Esophagus (tissue), 2 donors: ENCODE measurements at regions not wholly inside any gene's neighbourhood (a gene's known extent, or its start where the extent isn't known, plus 50 kb on each side); places are given as distances from the start of the nearest gene placed in this dataset.
A peak's percentile ranks its signal among the peaks of the same experiment; 100 is the strongest.
"Not testable (repeated sequence)": the region's sequence is repeated elsewhere in the genome, so short reads cannot be mapped to it uniquely, and the experiment has no call there.

ENCODE experiments used
- H3K27ac ChIP-seq, 2 donors: one replicate each; pipeline ENCODE4 v1.5.1; 2013; ENCODE audit warnings: low read depth in 2 of 2, mild to moderate bottlenecking in 2 of 2, inconsistent platforms in 1 of 2, low read length in 1 of 2, moderate library complexity in 1 of 2
- H3K27me3 ChIP-seq, 2 donors: one replicate each; pipeline ENCODE4 v1.6.1; 2013; ENCODE audit warnings: low read length in 2 of 2, control low read depth in 1 of 2, mild to moderate bottlenecking in 1 of 2; ENCODE audit not compliant: insufficient read depth in 2 of 2, control insufficient read depth in 1 of 2
- H3K36me3 ChIP-seq, 2 donors: one replicate each; pipeline ENCODE4 v1.6.1; 2013; ENCODE audit warnings: low read length in 1 of 2; ENCODE audit not compliant: control insufficient read depth in 2 of 2, insufficient read depth in 2 of 2
- H3K4me1 ChIP-seq, 2 donors: one replicate each; pipeline ENCODE4 v1.6.1; 2013; ENCODE audit warnings: low read length in 1 of 2; ENCODE audit not compliant: control insufficient read depth in 2 of 2, insufficient read depth in 2 of 2
- H3K4me3 ChIP-seq, 2 donors: one replicate each; pipeline ENCODE4 v1.5.1; 2013; ENCODE audit warnings: low read length in 2 of 2, mild to moderate bottlenecking in 2 of 2, low read depth in 1 of 2, moderate library complexity in 1 of 2
- H3K9me3 ChIP-seq, 2 donors: one replicate each; pipeline ENCODE4 v1.6.1; 2013; ENCODE audit warnings: mild to moderate bottlenecking in 2 of 2, low read depth in 1 of 2, low read length in 1 of 2, moderate library complexity in 1 of 2; ENCODE audit not compliant: control insufficient read depth in 2 of 2, insufficient read depth in 1 of 2
- WGBS, 2 donors: extraction: QIAGEN DNeasy Blood & Tissue Kit; methylation state at CpG; one replicate each; pipeline ENCODE4 v1.1.7; 2013; 5-methylcytosine and 5-hydroxymethylcytosine counted together
- donor health status: healthy with polysubstance abuse.
- donor health status: Bipolar disorder and iron deficiency.

- Histone ChIP-seq H3K36me3 (no peaks in the 10 kb centered on the region), H3K4me3 (no peak overlapping the region), H3K4me1 (peaks cover 3 to 15% of the 10 kb centered on the region in 2 donors), H3K27me3 (no peaks in the 10 kb centered on the region), H3K9me3 (no peaks in the 10 kb centered on the region), H3K27ac (no peak overlapping the region)
- WGBS, 2 donors = 83 to 86% methylated on average over 11 of the region's 11 CpGs
Observed at GRCh38 chr11:69218946-69219720, 63.4 kb downstream of the SMIM38 start.

GRCh38 chr11:69219991-69220390, 64.3 kb downstream of the SMIM38 start:
- no peak overlapping the region for H3K27ac ChIP-seq
- H3K4me3 ChIP-seq = no peak overlapping the region
- H3K36me3 ChIP-seq = no peaks in the 10 kb centered on the region
- no peaks in the 10 kb centered on the region for H3K27me3 ChIP-seq
- WGBS, 2 donors = 49 to 54% methylated on average over 11 of the region's 11 CpGs
- no peaks in the 10 kb centered on the region for H3K9me3 ChIP-seq
- H3K4me1 ChIP-seq = peaks cover 3 to 15% of the 10 kb centered on the region in 2 donors

- Histone ChIP-seq H3K4me3 (no peak overlapping the region), H3K27ac (peak overlapping the region; percentile 50 to 59), H3K27me3 (no peaks in the 10 kb centered on the region), H3K36me3 (no peaks in the 10 kb centered on the region), H3K4me1 (peaks cover 3 to 15% of the 10 kb centered on the region in 2 donors), H3K9me3 (no peaks in the 10 kb centered on the region)
- 50 to 65% methylated on average over 13 of the region's 13 CpGs for WGBS, 2 donors
Observed at GRCh38 chr11:69220561-69221051, 64.9 kb downstream of the SMIM38 start.

- Histone ChIP-seq H3K4me1 (peaks cover 3 to 15% of the 10 kb centered on the region in 2 donors), H3K4me3 (no peak overlapping the region), H3K9me3 (no peaks in the 10 kb centered on the region), H3K27ac (peak overlapping the region; percentile 50 to 59), H3K36me3 (no peaks in the 10 kb centered on the region), H3K27me3 (no peaks in the 10 kb centered on the region)
- 56 to 67% methylated on average over 4 of the region's 4 CpGs for WGBS, 2 donors
Observed at GRCh38 chr11:69221086-69221485, 65.4 kb downstream of the SMIM38 start.

- H3K27me3 ChIP-seq, H3K9me3 ChIP-seq, H3K4me3 ChIP-seq, H3K27ac ChIP-seq, H3K36me3 ChIP-seq: not testable (repeated sequence)
- H3K4me1 ChIP-seq = peaks cover 3 to 15% of the 10 kb centered on the region in 2 donors
- 82% methylated on average over 8 of the region's 8 CpGs for WGBS, 2 donors
Observed at GRCh38 chr11:69221636-69222035, 65.9 kb downstream of the SMIM38 start.

- Histone ChIP-seq H3K36me3 (no peaks in the 10 kb centered on the region), H3K27me3 (no peaks in the 10 kb centered on the region), H3K9me3 (peaks cover 0 to 10% of the 10 kb centered on the region in 2 donors), H3K4me3 (no peak overlapping the region), H3K4me1 (no peaks in the 10 kb centered on the region), H3K27ac (no peak overlapping the region)
- 94 to 100% methylated on average over 1 of the region's 1 CpG for WGBS, 2 donors
Observed at GRCh38 chr11:69227271-69227670, 66.7 kb upstream of the MYEOV start.

GRCh38 chr11:69229511-69229910, 64.4 kb upstream of the MYEOV start:
- 84 to 87% methylated on average over 4 of the region's 4 CpGs for WGBS, 2 donors
- no peak overlapping the region for H3K4me3 ChIP-seq
- H3K27me3 ChIP-seq = no peaks in the 10 kb centered on the region
- H3K36me3 ChIP-seq = no peaks in the 10 kb centered on the region
- no peak overlapping the region for H3K27ac ChIP-seq
- peaks cover 0 to 10% of the 10 kb centered on the region in 2 donors for H3K9me3 ChIP-seq
- H3K4me1 ChIP-seq = no peaks in the 10 kb centered on the region

- H3K36me3 ChIP-seq = no peaks in the 10 kb centered on the region
- peaks cover 0 to 10% of the 10 kb centered on the region in 2 donors for H3K9me3 ChIP-seq
- no peak overlapping the region for H3K27ac ChIP-seq
- no peaks in the 10 kb centered on the region for H3K27me3 ChIP-seq
- 76 to 83% methylated on average over 9 of the region's 9 CpGs for WGBS, 2 donors
- H3K4me1 ChIP-seq = no peaks in the 10 kb centered on the region
- H3K4me3 ChIP-seq = no peak overlapping the region
Observed at GRCh38 chr11:69230856-69231425, 63.0 kb upstream of the MYEOV start.

- Histone ChIP-seq H3K4me3 (no peak overlapping the region), H3K27me3 (no peaks in the 10 kb centered on the region), H3K4me1 (no peaks in the 10 kb centered on the region), H3K27ac (no peak overlapping the region), H3K9me3 (peaks cover 0 to 10% of the 10 kb centered on the region in 2 donors), H3K36me3 (no peaks in the 10 kb centered on the region)
- WGBS, 2 donors = 84 to 85% methylated on average over 9 of the region's 9 CpGs
Observed at GRCh38 chr11:69231466-69232018, 62.4 kb upstream of the MYEOV start.
